Neuronal stem cell (in vitro differentiated cells): ENCODE measurements at regions not wholly inside any gene's neighbourhood (a gene's known extent, or its start where the extent isn't known, plus 50 kb on each side); places are given as distances from the start of the nearest gene placed in this dataset.

Experiments used
- DNase-seq: peaks from one replicate; pipeline ENCODE4 v3.0.0-alpha.2; 2013; ENCODE audit warnings: low spot score
- H2AFZ ChIP-seq: one replicate; pipeline ENCODE4 v1.6.1; 2013; ENCODE audit warnings: mild to moderate bottlenecking, low read length, inconsistent platforms
- H2AK5ac ChIP-seq: 2 replicates; pipeline ENCODE4 v1.6.1; 2013; ENCODE audit warnings: low read depth, mild to moderate bottlenecking, inconsistent platforms, low read length, moderate library complexity, mixed read lengths
- H2BK120ac ChIP-seq: 2 replicates; pipeline ENCODE4 v1.6.1; 2013; ENCODE audit warnings: low read depth, mild to moderate bottlenecking, inconsistent platforms, low read length, moderate library complexity, mixed read lengths
- H2BK12ac ChIP-seq: one replicate; pipeline ENCODE4 v1.6.1; 2013; ENCODE audit warnings: low read length, inconsistent platforms
- H2BK15ac ChIP-seq: 2 replicates; pipeline ENCODE4 v1.6.1; 2013; ENCODE audit warnings: mild to moderate bottlenecking, low read length, inconsistent platforms, mixed read lengths
- H2BK5ac ChIP-seq: one replicate; pipeline ENCODE4 v1.6.1; 2013; ENCODE audit warnings: inconsistent platforms, mild to moderate bottlenecking, low read length, moderate library complexity
- H3K14ac ChIP-seq: one replicate; pipeline ENCODE4 v1.6.1; 2013; ENCODE audit warnings: low read length, inconsistent platforms
- H3K18ac ChIP-seq: 2 replicates; pipeline ENCODE4 v1.6.1; 2013; ENCODE audit warnings: low read length, inconsistent platforms
- H3K23ac ChIP-seq: 2 replicates; pipeline ENCODE4 v1.6.1; 2013; ENCODE audit warnings: low read depth, mild to moderate bottlenecking, mixed read lengths, low read length, inconsistent platforms; ENCODE audit not compliant: poor library complexity
- H3K27ac ChIP-seq: replicated peaks from 3 replicates; pipeline ENCODE4 v1.5.1; 2013; ENCODE audit warnings: low read length, inconsistent platforms
- H3K27me3 ChIP-seq, 3 experiments: 2 replicates each; pipeline ENCODE4 v1.6.1; 2013; ENCODE audit warnings: low read length in 3 of 3, mild to moderate bottlenecking in 2 of 3, inconsistent platforms in 1 of 3, low read depth in 1 of 3, mixed read lengths in 1 of 3, moderate library complexity in 1 of 3; ENCODE audit not compliant: control insufficient read depth in 3 of 3, insufficient read depth in 3 of 3
- H3K36me3 ChIP-seq, 2 donors: replicated peaks in 1 of 2; 2 replicates each; pipeline ENCODE4 v1.6.1; 2013; ENCODE audit warnings: low read length in 2 of 2; ENCODE audit not compliant: control insufficient read depth in 2 of 2, insufficient read depth in 2 of 2
- H3K4ac ChIP-seq: 2 replicates; pipeline ENCODE4 v1.6.1; 2013; ENCODE audit warnings: inconsistent platforms, mild to moderate bottlenecking, low read length, moderate library complexity
- H3K4me1 ChIP-seq, 2 donors: 1 replicate in 1 of 2; 2 replicates in 1 of 2; pipeline ENCODE4 v1.6.1; 2013; ENCODE audit warnings: low read length in 2 of 2, low read depth in 1 of 2; ENCODE audit not compliant: control insufficient read depth in 2 of 2, insufficient read depth in 1 of 2
- H3K4me2 ChIP-seq: one replicate; pipeline ENCODE4 v1.6.1; 2013; ENCODE audit warnings: mild to moderate bottlenecking, low read length, inconsistent platforms; ENCODE audit not compliant: insufficient read depth, poor library complexity, severe bottlenecking
- H3K4me3 ChIP-seq, 2 donors: 2 replicates each; pipeline ENCODE4 v1.5.1; 2013; ENCODE audit warnings: low read length in 2 of 2, mild to moderate bottlenecking in 2 of 2, inconsistent platforms in 1 of 2, moderate library complexity in 1 of 2
- H3K79me1 ChIP-seq: one replicate; pipeline ENCODE4 v1.6.1; 2013; ENCODE audit warnings: low read depth, mild to moderate bottlenecking, inconsistent platforms, low read length, moderate library complexity
- H3K9ac ChIP-seq: one replicate; pipeline ENCODE4 v1.6.1; 2013; ENCODE audit warnings: mild to moderate bottlenecking, low read depth, low read length, inconsistent platforms; ENCODE audit not compliant: poor library complexity
- H3K9me3 ChIP-seq, 2 donors: replicated peaks in 1 of 2; 2 replicates each; pipeline versions ENCODE3 to v1.6.1; 2013; ENCODE audit warnings: low read length in 2 of 2, mild to moderate bottlenecking in 2 of 2, inconsistent platforms in 1 of 2, low read depth in 1 of 2, mixed read lengths in 1 of 2, moderate library complexity in 1 of 2; ENCODE audit not compliant: control insufficient read depth in 2 of 2, insufficient read depth in 1 of 2
- H4K8ac ChIP-seq: one replicate; pipeline ENCODE4 v1.6.1; 2013; ENCODE audit warnings: low read depth, mild to moderate bottlenecking, inconsistent platforms, low read length, moderate library complexity
- H4K91ac ChIP-seq: one replicate; pipeline ENCODE4 v1.6.1; 2013; ENCODE audit warnings: low read length, low read depth, mild to moderate bottlenecking, inconsistent platforms; ENCODE audit not compliant: poor library complexity
- WGBS, 2 donors: extraction: QIAGEN DNeasy Blood & Tissue Kit; methylation state at CpG; one replicate each; pipeline ENCODE4 v1.1.7; 2013; ENCODE audit warnings: missing lambda C conversion rate in 2 of 2, mixed read lengths in 1 of 2; ENCODE audit not compliant: insufficient read length in 2 of 2, insufficient replicate concordance in 1 of 2; ENCODE audit errors: extremely low coverage in 2 of 2; 5-methylcytosine and 5-hydroxymethylcytosine counted together

- peak overlapping the region; percentile 33 for H3K18ac ChIP-seq
- H3K27me3 ChIP-seq: no peaks in the 10 kb centered on the region
- no peak overlapping the region for H2BK5ac ChIP-seq
- no peak overlapping the region for H3K14ac ChIP-seq
- H3K9ac ChIP-seq: no peak overlapping the region
- no peak overlapping the region for H2AK5ac ChIP-seq
- no peak overlapping the region for H3K4me2 ChIP-seq
- no peak overlapping the region for H2BK12ac ChIP-seq
- no peak overlapping the region for H2AFZ ChIP-seq
- H3K4me3 ChIP-seq: no peak overlapping the region
- no peak overlapping the region for H4K8ac ChIP-seq
- no peak overlapping the region for H3K4ac ChIP-seq
- H3K27ac ChIP-seq: no peak overlapping the region
- H3K79me1 ChIP-seq: no peaks in the 10 kb centered on the region
- no peak overlapping the region for H2BK15ac ChIP-seq
- no peak overlapping the region for H3K23ac ChIP-seq
- H3K4me1 ChIP-seq: peaks cover 6 to 17% of the 10 kb centered on the region in 2 donors
- no CpG with 5 or more reads among the region's 4 CpGs for WGBS, 2 donors
- no peaks in the 10 kb centered on the region for H3K36me3 ChIP-seq
- no peak for DNase-seq
- no peak overlapping the region for H2BK120ac ChIP-seq
- no peaks in the 10 kb centered on the region for H3K9me3 ChIP-seq
- H4K91ac ChIP-seq: no peak overlapping the region
These were observed 118.2 kb upstream of the COPS8 start for GRCh38 chr2:236967499-236967783.

GRCh38 chr2:236968101-236968879, 117.4 kb upstream of the COPS8 start:
- WGBS, 2 donors: no CpG with 5 or more reads among the region's 10 CpGs
- no peak overlapping the region for H2BK5ac ChIP-seq
- DNase-seq: no peak

GRCh38 chr2:236968880-236969534, 116.7 kb upstream of the COPS8 start:
- no peak overlapping the region for H3K4ac ChIP-seq
- H3K9ac ChIP-seq: no peak overlapping the region
- H2BK12ac ChIP-seq: no peak overlapping the region
- H2BK120ac ChIP-seq: no peak overlapping the region
- H3K18ac ChIP-seq: peak overlapping the region; percentile 60
- H2BK15ac ChIP-seq: no peak overlapping the region
- no peak overlapping the region for H3K27ac ChIP-seq
- no peak overlapping the region for H3K14ac ChIP-seq
- H4K8ac ChIP-seq: no peak overlapping the region
- H3K27me3 ChIP-seq: no peaks in the 10 kb centered on the region
- H2AK5ac ChIP-seq: no peak overlapping the region
- H2AFZ ChIP-seq: no peak overlapping the region
- no peak overlapping the region for H2BK5ac ChIP-seq
- no CpG with 5 or more reads among the region's 10 CpGs for WGBS, 2 donors
- peaks cover 13 to 28% of the 10 kb centered on the region in 2 donors for H3K4me1 ChIP-seq
- H3K36me3 ChIP-seq: no peaks in the 10 kb centered on the region
- no peaks in the 10 kb centered on the region for H3K79me1 ChIP-seq
- no peak for DNase-seq
- H4K91ac ChIP-seq: no peak overlapping the region
- H3K9me3 ChIP-seq: no peaks in the 10 kb centered on the region
- no peak overlapping the region for H3K4me2 ChIP-seq
- no peak overlapping the region for H3K23ac ChIP-seq
- no peak overlapping the region for H3K4me3 ChIP-seq

More at GRCh38 chr2:236968101-236968879, 117.4 kb upstream of the COPS8 start:
- Histone ChIP-seq H3K23ac (no peak overlapping the region), H3K79me1 (no peaks in the 10 kb centered on the region), H3K18ac (peak overlapping the region; percentile 16), H3K36me3 (no peaks in the 10 kb centered on the region), H2AK5ac (peak overlapping the region; percentile 30), H3K27ac (no peak overlapping the region), H3K9me3 (no peaks in the 10 kb centered on the region), H3K4ac (no peak overlapping the region), H3K4me2 (no peak overlapping the region), H2AFZ (no peak overlapping the region), H4K91ac (no peak overlapping the region), H3K4me3 (no peak overlapping the region), H3K9ac (no peak overlapping the region), H3K14ac (no peak overlapping the region), H2BK120ac (no peak overlapping the region), H4K8ac (no peak overlapping the region), H2BK12ac (no peak overlapping the region), H3K4me1 (peaks cover 12 to 25% of the 10 kb centered on the region in 2 donors), H3K27me3 (no peaks in the 10 kb centered on the region), H2BK15ac (no peak overlapping the region)

GRCh38 chr2:236969767-236970655, 115.7 kb upstream of the COPS8 start:
- H3K4me2 ChIP-seq: no peak overlapping the region
- no peaks in the 10 kb centered on the region for H3K79me1 ChIP-seq

More at GRCh38 chr2:236969767-236970655, 115.7 kb upstream of the COPS8 start:
- no peak for DNase-seq
- Histone ChIP-seq H3K14ac (no peak overlapping the region), H3K9ac (no peak overlapping the region), H3K4me3 (no peak overlapping the region), H2BK15ac (no peak overlapping the region), H3K4ac (no peak overlapping the region), H3K23ac (no peak overlapping the region), H2BK12ac (no peak overlapping the region), H2AFZ (no peak overlapping the region), H3K27me3 (no peaks in the 10 kb centered on the region), H3K36me3 (no peaks in the 10 kb centered on the region), H2BK120ac (no peak overlapping the region), H3K27ac (no peak overlapping the region), H3K9me3 (peaks cover 0 to 3% of the 10 kb centered on the region in 2 donors), H4K91ac (no peak overlapping the region), H2AK5ac (no peak overlapping the region), H3K4me1 (peaks cover 13 to 29% of the 10 kb centered on the region in 2 donors), H2BK5ac (no peak overlapping the region), H3K18ac (peak overlapping the region; percentile 30), H4K8ac (no peak overlapping the region)
- no CpG with 5 or more reads among the region's 17 CpGs for WGBS, 2 donors
